H1 (cell line): ENCODE measurements at regions not wholly inside any gene's neighbourhood (a gene's known extent, or its start where the extent isn't known, plus 50 kb on each side); places are given as distances from the start of the nearest gene placed in this dataset.

ENCODE experiments used
- CHD2 ChIP-seq: IDR thresholded peaks from 2 replicates; pipeline ENCODE4 v1.6.1; 2012; ENCODE audit warnings: low read length, improper control_type of control experiment
- SIN3A ChIP-seq, 2 experiments: IDR thresholded peaks in 1 of 2; conservative IDR thresholded peaks in 1 of 2; 2 replicates each; pipeline ENCODE4 v1.6.1; 2011 to 2012; ENCODE audit warnings: low read length in 2 of 2, improper control_type of control experiment in 1 of 2, low read depth in 1 of 2, mild to moderate bottlenecking in 1 of 2

DNA sequence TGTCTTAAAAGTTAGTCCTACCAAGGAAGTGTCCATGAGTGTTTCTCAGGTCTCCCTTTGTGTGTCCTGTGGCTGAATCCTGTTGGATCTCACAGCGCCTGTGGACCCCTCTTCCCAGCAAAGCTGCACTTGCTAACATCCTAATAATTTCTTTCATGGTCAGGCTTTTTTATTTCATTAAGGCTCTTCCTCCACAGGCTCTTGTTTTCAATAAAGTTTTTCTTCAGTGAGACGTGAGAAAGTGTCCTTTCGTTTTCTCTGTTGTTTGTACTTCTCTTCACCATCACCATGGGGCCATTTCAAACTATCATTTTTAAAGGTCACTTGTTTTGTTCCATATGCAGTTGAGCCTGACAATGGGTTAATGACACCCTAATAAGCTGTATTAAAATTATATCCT is 231.5 kb downstream of the LMO4 start (continued):
- TF ChIP-seq SIN3A (conservative IDR thresholded peaks at IDR 0.05 in 1 of 2, IDR thresholded peaks at IDR 0.05 in 1 of 2; ENCODE audit: low read depth in 1 of 2, low read length in 2 of 2) (no peak), CHD2 (no peak)
